Esophagus squamous epithelium (tissue), 4 donors: ENCODE measurements at regions not wholly inside any gene's neighbourhood (a gene's known extent, or its start where the extent isn't known, plus 50 kb on each side); places are given as distances from the start of the nearest gene placed in this dataset.

Experiments
- CTCF ChIP-seq, 6 experiments: fragments of 450-650 bp in 4 of 6; fragments of 200-600 bp in 2 of 6; sonication (generic) in 2 of 6; IDR thresholded peaks; one replicate each; pipeline ENCODE4 v1.5.1; 2016 to 2019; ENCODE audit warnings: antibody characterized with exemption in 6 of 6, mild to moderate bottlenecking in 4 of 6, moderate library complexity in 4 of 6
- POLR2A ChIP-seq, 4 donors: fragments of 450-650 bp; IDR thresholded peaks; one replicate each; pipeline ENCODE4 v1.6.1; 2017; ENCODE audit warnings: antibody characterized with exemption in 4 of 4, mild to moderate bottlenecking in 4 of 4, moderate library complexity in 3 of 4

GRCh38 chr17:28268610-28269313 lies 50.2 kb upstream of the TMEM97 start:
- TF ChIP-seq CTCF (IDR thresholded peaks at IDR 0.05) (no peak), POLR2A (IDR thresholded peaks at IDR 0.05) (no peak)
